ENCODE measurements at regions not wholly inside any gene's neighbourhood (a gene's known extent, or its start where the extent isn't known, plus 50 kb on each side); places are given as distances from the start of the nearest gene placed in this dataset.
"Not testable (repeated sequence)": the region's sequence is repeated elsewhere in the genome, so short reads cannot be mapped to it uniquely, and the experiment has no call there.

- DNase-seq (ENCODE audit: low spot score); ATAC-seq; CTCF ChIA-PET; H3K36me3 Mint-ChIP-seq; H3K9me3 Mint-ChIP-seq; H3K27me3 Mint-ChIP-seq (ENCODE audit: low read depth); H3K4me3 Mint-ChIP-seq; H3K27ac Mint-ChIP-seq: not testable (repeated sequence)
- POLR2A ChIA-PET, result interaction anchor here (0.6 kb wide), 1 partner anchor 481 kb away, joined by 3 read pairs; no protein-coding TSS in a partner anchor
- H3K4me1 Mint-ChIP-seq, result peaks cover 18% of the 10 kb centered on the region
These were observed 169.9 kb downstream of the NEDD1 start for GRCh38 chr12:97076912-97077311.

- Mint-ChIP-seq H3K9me3 (peaks cover 11% of the 10 kb centered on the region), H3K36me3 (peaks cover 6% of the 10 kb centered on the region; the same call in 1 of the 2 replicates), H3K27ac (no peak overlapping the region), H3K27me3 (ENCODE audit: low read depth) (no peaks in the 10 kb centered on the region), H3K4me1 (peaks cover 5% of the 10 kb centered on the region; the same call in 1 of the 2 replicates), H3K4me3 (no peak overlapping the region)
- DNase-seq (ENCODE audit: low spot score) (no peak), ATAC-seq (no peak)
- POLR2A ChIA-PET, result no interaction called here
- TF ChIP-seq ARID4B (CRISPR knock-in tag; IDR thresholded peaks at IDR 0.05; ENCODE audit: borderline replicate concordance) (no peak), ATF6 (CRISPR knock-in tag; IDR thresholded peaks at IDR 0.05) (no peak), ZBTB21 (CRISPR knock-in tag; IDR thresholded peaks at IDR 0.05; ENCODE audit: borderline replicate concordance) (no peak), JAZF1 (CRISPR knock-in tag; IDR thresholded peaks at IDR 0.05) (no peak), GRHL2 (CRISPR knock-in tag; IDR thresholded peaks at IDR 0.05; ENCODE audit: insufficient replicate concordance, severe bottlenecking) (no peak), HMGXB4 (CRISPR knock-in tag; IDR thresholded peaks at IDR 0.05) (no peak), TEAD1 (CRISPR knock-in tag; IDR thresholded peaks at IDR 0.05) (no peak), NFATC4 (CRISPR knock-in tag; IDR thresholded peaks at IDR 0.05) (no peak), RELA (CRISPR knock-in tag; IDR thresholded peaks at IDR 0.05; ENCODE audit: borderline replicate concordance) (no peak), TEAD4 (CRISPR knock-in tag; IDR thresholded peaks at IDR 0.05) (no peak), CTCF (IDR thresholded peaks at IDR 0.05) (no peak), ATF3 (CRISPR knock-in tag; conservative IDR thresholded peaks at IDR 0.05) (no peak)
- CTCF ChIA-PET, result interaction anchor here (1.1 kb wide), 1 partner anchor 96 kb away, joined by 3 read pairs; no protein-coding TSS in a partner anchor
These were observed 175.0 kb downstream of the NEDD1 start for GRCh38 chr12:97082029-97082428.

Measured in WTC11 (cell line).